ENCODE measurements at regions not wholly inside any gene's neighbourhood (a gene's known extent, or its start where the extent isn't known, plus 50 kb on each side); places are given as distances from the start of the nearest gene placed in this dataset.

GRCh38 chr11:82365351-82365750, 368.3 kb downstream of the FAM181B start:
- no peak for TF ChIP-seq CTCF (IDR thresholded peaks at IDR 0.05)
- no peak for TF ChIP-seq POLR2A (IDR thresholded peaks at IDR 0.05)

All from heart left ventricle (tissue), 13 donors.